ENCODE measurements at regions not wholly inside any gene's neighbourhood (a gene's known extent, or its start where the extent isn't known, plus 50 kb on each side); places are given as distances from the start of the nearest gene placed in this dataset.

GRCh38 chr14:43471595-43471994, 1035.5 kb downstream of the FSCB start:
- H3K36me3 Mint-ChIP-seq (ENCODE audit: low read depth), result no peaks in the 10 kb centered on the region; the same call in 2 of the 3 replicates
- no peaks in the 10 kb centered on the region for H3K27me3 Mint-ChIP-seq (ENCODE audit: insufficient read depth, low read depth, poor library complexity)
- H2AFZ ChIP-seq, result peak overlapping the region; percentile 72; the same call in 1 of the 2 replicates
- no peaks in the 10 kb centered on the region for H3K36me3 ChIP-seq (ENCODE audit: insufficient read depth)
- no peak overlapping the region for H3K4me2 ChIP-seq
- peaks cover 6% of the 10 kb centered on the region for H3K4me1 Mint-ChIP-seq
- peak; percentile 6 for DNase-seq (ENCODE audit: low spot score)
- no peaks in the 10 kb centered on the region for H3K9me3 Mint-ChIP-seq
- no peak overlapping the region for H3K4me3 Mint-ChIP-seq
- peaks cover 3% of the 10 kb centered on the region; the same call in 1 of the 2 replicates for H3K4me1 ChIP-seq (ENCODE audit: insufficient read depth)
- H3K4me3 ChIP-seq, result no peak overlapping the region
- no peak for TF ChIP-seq EZH2 (IDR thresholded peaks at IDR 0.05; ENCODE audit: low read depth, unreplicated experiment)
- TF ChIP-seq ZNF114 (CRISPR knock-in tag; IDR thresholded peaks at IDR 0.05), result no peak
- no peaks in the 10 kb centered on the region for H3K9me2 ChIP-seq (ENCODE audit: insufficient read depth)
- H3K27me3 ChIP-seq (ENCODE audit: insufficient read depth), result no peaks in the 10 kb centered on the region
- no peaks in the 10 kb centered on the region for H3F3A ChIP-seq (replicated peaks; ENCODE audit: low read depth)
- ATAC-seq, result peak; percentile 50; the same call in 2 of the 3 replicates
- H3K27ac ChIP-seq (ENCODE audit: low read depth), result no peak overlapping the region
- H4K20me1 ChIP-seq (replicated peaks; ENCODE audit: insufficient read depth), result no peaks in the 10 kb centered on the region
- H3K79me2 ChIP-seq (replicated peaks; ENCODE audit: insufficient read depth), result no peaks in the 10 kb centered on the region
- peak overlapping the region; percentile 16 for H3K27ac Mint-ChIP-seq

- Histone ChIP-seq H3K4me2 (no peak overlapping the region), H3K4me1 (ENCODE audit: insufficient read depth) (no peaks in the 10 kb centered on the region), H4K20me1 (replicated peaks; ENCODE audit: insufficient read depth) (no peaks in the 10 kb centered on the region), H3F3A (replicated peaks; ENCODE audit: low read depth) (no peaks in the 10 kb centered on the region), H3K36me3 (ENCODE audit: insufficient read depth) (no peaks in the 10 kb centered on the region), H3K79me2 (replicated peaks; ENCODE audit: insufficient read depth) (no peaks in the 10 kb centered on the region), H2AFZ (no peak overlapping the region), H3K9me2 (ENCODE audit: insufficient read depth) (no peaks in the 10 kb centered on the region), H3K4me3 (no peak overlapping the region), H3K27me3 (ENCODE audit: insufficient read depth) (no peaks in the 10 kb centered on the region), H3K27ac (ENCODE audit: low read depth) (no peak overlapping the region)
- Mint-ChIP-seq H3K27ac (no peak overlapping the region), H3K4me3 (no peak overlapping the region), H3K9me3 (no peaks in the 10 kb centered on the region), H3K36me3 (ENCODE audit: low read depth) (no peaks in the 10 kb centered on the region), H3K4me1 (no peaks in the 10 kb centered on the region), H3K27me3 (ENCODE audit: insufficient read depth, low read depth, poor library complexity) (no peaks in the 10 kb centered on the region)
- DNase-seq (ENCODE audit: low spot score) (no peak), ATAC-seq (no peak)
- no peak for TF ChIP-seq REST (IDR thresholded peaks at IDR 0.05; ENCODE audit: unreplicated experiment)
- no peak for TF ChIP-seq ZNF114 (CRISPR knock-in tag; IDR thresholded peaks at IDR 0.05)
- TF ChIP-seq JUNB (IDR thresholded peaks at IDR 0.05; ENCODE audit: unreplicated experiment), result no peak
- no peak for TF ChIP-seq STAT1 (IDR thresholded peaks at IDR 0.05; ENCODE audit: unreplicated experiment)
Observed at GRCh38 chr14:43464968-43465367, 1042.1 kb downstream of the FSCB start.

- Mint-ChIP-seq H3K27ac (no peak overlapping the region), H3K27me3 (ENCODE audit: insufficient read depth, low read depth, poor library complexity) (no peaks in the 10 kb centered on the region), H3K36me3 (ENCODE audit: low read depth) (no peaks in the 10 kb centered on the region), H3K4me1 (no peaks in the 10 kb centered on the region), H3K9me3 (peaks cover 21% of the 10 kb centered on the region; the same call in 2 of the 3 replicates), H3K4me3 (no peak overlapping the region)
- Histone ChIP-seq H3K4me2 (no peak overlapping the region), H3F3A (replicated peaks; ENCODE audit: low read depth) (no peaks in the 10 kb centered on the region), H3K36me3 (ENCODE audit: insufficient read depth) (no peaks in the 10 kb centered on the region), H3K79me2 (replicated peaks; ENCODE audit: insufficient read depth) (no peaks in the 10 kb centered on the region), H3K27me3 (ENCODE audit: insufficient read depth) (no peaks in the 10 kb centered on the region), H3K4me3 (no peak overlapping the region), H3K9me2 (ENCODE audit: insufficient read depth) (no peaks in the 10 kb centered on the region), H3K27ac (ENCODE audit: low read depth) (no peak overlapping the region), H4K20me1 (replicated peaks; ENCODE audit: insufficient read depth) (no peaks in the 10 kb centered on the region), H2AFZ (no peak overlapping the region), H3K4me1 (ENCODE audit: insufficient read depth) (no peaks in the 10 kb centered on the region)
- ATAC-seq (no peak), DNase-seq (ENCODE audit: low spot score) (no peak)
- no peak for TF ChIP-seq JUNB (IDR thresholded peaks at IDR 0.05; ENCODE audit: unreplicated experiment)
- TF ChIP-seq CTCF (conservative IDR thresholded peaks at IDR 0.05; ENCODE audit: low read depth in 2 of 2), result no peak
- TF ChIP-seq POLR2AphosphoS5 (IDR thresholded peaks at IDR 0.05; ENCODE audit: low read depth), result no peak
- TF ChIP-seq ETS1 (IDR thresholded peaks at IDR 0.05), result no peak
- TF ChIP-seq STAT1 (IDR thresholded peaks at IDR 0.05; ENCODE audit: unreplicated experiment), result no peak
- no peak for TF ChIP-seq NANOG (IDR thresholded peaks at IDR 0.05; ENCODE audit: borderline replicate concordance)
- TF ChIP-seq ZNF114 (CRISPR knock-in tag; IDR thresholded peaks at IDR 0.05), result no peak
Observed at GRCh38 chr14:43449291-43449690, 1057.8 kb downstream of the FSCB start.

Data from GM23338 (cell line).